Activated CD4-positive, alpha-beta T cell treated with anti-CD3 and anti-CD28 coated beads for 36 hours (primary cell): ENCODE measurements at regions not wholly inside any gene's neighbourhood (a gene's known extent, or its start where the extent isn't known, plus 50 kb on each side); places are given as distances from the start of the nearest gene placed in this dataset.
"Not testable (repeated sequence)": the region's sequence is repeated elsewhere in the genome, so short reads cannot be mapped to it uniquely, and the experiment has no call there.

Source experiments
- ATAC-seq: fragments of 200-7000 bp; cut with Tn5 transposase; one replicate; pipeline ENCODE4 v1.10.0; 2021; ENCODE audit warnings: mild to moderate bottlenecking, moderate library complexity
- CTCF ChIA-PET: fragments of 350-600 bp; sonication (Branson Sonifier 250); formaldehyde crosslinking; loops from one replicate; lab custom pipeline; 2021; ENCODE audit warnings: antibody characterized with exemption; lab: Charles Lee
- POLR2A ChIA-PET: fragments of 350-600 bp; sonication (Branson Sonifier 250); formaldehyde crosslinking; loops from one replicate; lab custom pipeline; 2021; ENCODE audit warnings: antibody characterized with exemption, inconsistent platforms; lab: Charles Lee
- DNase-seq: peaks from one replicate; pipeline ENCODE4 v3.0.0-alpha.2; 2020
- H3K27ac Mint-ChIP-seq: one replicate; pipeline ENCODE4 v1.8.0; 2021; ENCODE audit warnings: mixed read lengths
- H3K27me3 Mint-ChIP-seq: one replicate; pipeline ENCODE4 v1.8.0; 2021; ENCODE audit warnings: mixed read lengths
- H3K36me3 Mint-ChIP-seq: one replicate; pipeline ENCODE4 v1.8.0; 2021; ENCODE audit warnings: low read depth, mixed read lengths
- H3K4me1 Mint-ChIP-seq: one replicate; pipeline ENCODE4 v1.8.0; 2021; ENCODE audit warnings: mixed read lengths
- H3K4me3 Mint-ChIP-seq: one replicate; pipeline ENCODE4 v1.8.0; 2021; ENCODE audit warnings: mild to moderate bottlenecking, moderate library complexity, mixed read lengths
- H3K9me3 Mint-ChIP-seq: one replicate; pipeline ENCODE4 v1.8.0; 2021; ENCODE audit warnings: low read depth, mixed read lengths
- intact Hi-C, 2 experiments: fragments of 100-400 bp; cut with DNase I in 1 of 2; cut with micrococcal nuclease in 1 of 2; formaldehyde crosslinking; loops; one replicate each; pipeline versions ENCODE4 v1.14.2 to v1.15.1; 2022 to 2024; cut with DNase I, micrococcal nuclease

DNA sequence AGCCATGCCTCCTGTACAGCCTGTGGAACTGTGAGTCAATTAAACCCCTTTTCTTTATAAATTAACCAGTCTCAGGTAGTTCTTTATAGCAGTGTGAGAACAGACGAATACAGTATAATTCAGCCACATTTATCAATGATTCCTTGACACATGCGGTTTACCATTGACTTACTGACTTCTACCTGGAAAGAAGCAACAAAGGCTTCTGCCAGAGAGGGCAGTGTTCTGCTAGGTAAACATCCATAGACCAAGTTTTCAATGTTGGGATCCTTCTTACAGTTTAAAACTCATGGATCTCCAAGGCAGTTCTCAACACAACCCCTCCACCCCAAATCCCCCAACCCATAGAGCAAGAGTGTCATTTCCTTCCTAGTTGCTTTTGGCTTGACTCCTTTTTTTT, 150.6 kb downstream of the ZNF648 start:
- Mint-ChIP-seq H3K4me1 (no peaks in the 10 kb centered on the region), H3K27ac (no peak overlapping the region)
- CTCF ChIA-PET, result no interaction called here

DNA sequence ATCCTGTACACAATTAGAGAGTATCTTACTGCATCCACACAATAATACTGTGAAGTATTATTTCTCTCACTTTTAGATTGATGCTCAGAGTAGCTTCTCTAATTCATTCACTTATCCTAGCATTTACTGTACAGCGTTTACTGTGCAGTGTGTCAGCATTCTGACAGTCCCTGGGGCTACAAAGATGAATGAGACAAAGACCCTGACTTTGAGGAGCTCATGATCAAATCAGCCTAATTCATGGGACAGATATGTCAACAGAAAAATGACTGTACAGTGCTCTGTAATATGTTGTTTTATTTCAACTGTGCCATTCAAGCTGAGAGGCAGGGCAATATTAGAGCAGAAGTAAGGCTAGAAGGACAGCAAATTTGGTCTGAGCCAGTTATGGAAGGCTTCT, 152.5 kb downstream of the ZNF648 start:
- DNase-seq (no peak), ATAC-seq (no peak)
- H3K36me3 Mint-ChIP-seq, result no peaks in the 10 kb centered on the region
- no peak overlapping the region for H3K4me3 Mint-ChIP-seq
- CTCF ChIA-PET, result interaction anchor here (0.5 to 1.5 kb wide), 2 partner anchors 145 to 161 kb away, joined by 3 to 8 read pairs; no protein-coding TSS in a partner anchor
- intact Hi-C loops, result loop anchor here in 1 of 2 experiments (10.0 kb wide), 1 partner anchor 56 kb away; no protein-coding TSS in a partner anchor
- no peaks in the 10 kb centered on the region for H3K9me3 Mint-ChIP-seq
- peaks cover 16% of the 10 kb centered on the region for H3K27me3 Mint-ChIP-seq
- H3K27ac Mint-ChIP-seq, result no peak overlapping the region
- H3K4me1 Mint-ChIP-seq, result no peaks in the 10 kb centered on the region
- POLR2A ChIA-PET, result no interaction called here

More for the DNA sequence above, 150.6 kb downstream of the ZNF648 start:
- peaks cover 16% of the 10 kb centered on the region for H3K27me3 Mint-ChIP-seq
- no peak overlapping the region for H3K4me3 Mint-ChIP-seq
- ATAC-seq (no peak), DNase-seq (no peak)
- no peaks in the 10 kb centered on the region for H3K9me3 Mint-ChIP-seq
- intact Hi-C loops, result no loop called here
- POLR2A ChIA-PET, result no interaction called here
- no peaks in the 10 kb centered on the region for H3K36me3 Mint-ChIP-seq

DNA sequence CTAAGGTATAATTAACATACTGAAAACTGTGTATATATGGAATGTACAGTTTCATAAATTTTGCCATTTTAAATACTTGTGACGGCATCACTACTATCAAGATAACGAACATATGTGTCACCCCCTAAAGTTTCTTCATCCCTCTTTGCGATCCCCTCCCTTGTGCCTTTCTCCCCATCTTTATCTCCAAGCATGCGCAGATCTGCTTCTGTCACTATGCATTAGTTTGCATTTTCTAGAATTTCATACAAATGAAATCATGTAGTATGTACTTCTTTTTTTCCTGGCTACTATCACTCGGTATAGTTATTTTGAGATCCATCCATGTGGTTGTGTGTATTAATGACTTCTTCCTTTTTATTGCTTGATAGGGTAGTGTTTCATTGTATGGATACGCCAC, 154.9 kb downstream of the ZNF648 start:
- Mint-ChIP-seq H3K27me3 (peaks cover 16% of the 10 kb centered on the region), H3K36me3 (no peaks in the 10 kb centered on the region), H3K4me1 (no peaks in the 10 kb centered on the region), H3K27ac (no peak overlapping the region), H3K9me3 (no peaks in the 10 kb centered on the region), H3K4me3 (no peak overlapping the region)
- DNase-seq (no peak), ATAC-seq (no peak)
- intact Hi-C loops, result loop anchor here in 1 of 2 experiments (10.0 kb wide), 1 partner anchor 58 kb away; no protein-coding TSS in a partner anchor
- ChIA-PET CTCF (no interaction called here), POLR2A (no interaction called here)

DNA sequence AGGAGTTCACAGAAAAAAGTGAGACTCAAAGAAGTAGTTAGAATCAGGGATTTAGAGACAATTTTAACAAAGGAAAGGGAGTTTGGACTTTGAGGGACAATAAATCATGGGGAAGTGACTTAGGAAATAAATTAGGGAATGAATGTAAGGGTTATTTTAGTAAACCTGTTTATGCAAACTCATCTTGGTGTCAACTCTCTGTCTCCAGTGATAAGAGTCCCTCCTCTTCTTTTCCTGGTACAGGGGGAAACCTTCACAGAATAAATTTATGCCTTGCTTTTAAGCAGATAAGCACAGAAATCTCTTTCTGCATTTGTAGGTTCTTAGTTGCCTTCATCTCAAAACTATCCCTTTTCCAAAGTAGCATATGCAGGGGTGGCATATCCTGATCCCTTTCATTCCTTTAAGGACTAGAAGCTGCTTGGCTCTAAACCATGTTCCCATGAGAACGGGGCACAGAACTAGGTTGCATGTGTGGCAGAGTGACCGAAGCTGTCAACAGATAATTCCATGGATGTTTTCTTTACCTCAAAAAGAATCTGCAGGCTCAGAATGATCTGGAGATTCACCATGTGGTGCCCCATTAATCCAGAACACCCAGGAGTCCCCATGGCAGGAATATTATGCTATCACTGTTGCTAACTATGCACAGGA, 155.4 kb downstream of the ZNF648 start:
- Mint-ChIP-seq H3K4me3 (no peak overlapping the region), H3K4me1 (no peaks in the 10 kb centered on the region), H3K27me3 (peaks cover 14% of the 10 kb centered on the region), H3K36me3 (no peaks in the 10 kb centered on the region), H3K9me3 (no peaks in the 10 kb centered on the region), H3K27ac (no peak overlapping the region)
- DNase-seq (no peak), ATAC-seq (no peak)
- ChIA-PET POLR2A (no interaction called here), CTCF (no interaction called here)
- intact Hi-C loops, result loop anchor here in 1 of 2 experiments (10.0 kb wide), 1 partner anchor 59 kb away; no protein-coding TSS in a partner anchor

DNA sequence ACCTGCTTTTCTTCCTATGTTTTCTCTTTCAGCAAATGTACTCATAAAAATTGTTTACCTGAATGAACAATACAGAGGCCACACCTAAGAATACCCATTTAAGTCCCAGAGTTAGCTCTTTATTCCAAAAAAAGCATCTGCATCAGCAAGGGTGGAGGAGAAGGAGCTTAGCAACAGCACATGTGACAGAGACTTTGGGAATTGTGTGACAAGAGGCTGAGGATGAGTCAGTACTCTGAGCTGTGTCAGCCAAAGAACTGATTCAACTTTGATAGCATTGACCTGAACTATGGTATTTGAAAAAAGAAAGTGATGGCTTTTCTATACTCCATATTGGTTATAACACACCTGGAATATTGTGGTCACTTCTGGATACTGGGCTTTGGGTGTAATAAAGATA, 162.7 kb downstream of the ZNF648 start:
- ChIA-PET POLR2A (no interaction called here), CTCF (interaction anchor here (0.6 kb wide), 1 partner anchor 31 kb away, joined by 3 read pairs; no protein-coding TSS in a partner anchor)
- intact Hi-C loops, result no loop called here
- no peak for DNase-seq
- Mint-ChIP-seq H3K36me3 (no peaks in the 10 kb centered on the region), H3K9me3 (no peaks in the 10 kb centered on the region), H3K4me1 (no peaks in the 10 kb centered on the region), H3K27ac (no peak overlapping the region), H3K4me3 (no peak overlapping the region), H3K27me3 (peaks cover 7% of the 10 kb centered on the region)
- ATAC-seq, result no peak

DNA sequence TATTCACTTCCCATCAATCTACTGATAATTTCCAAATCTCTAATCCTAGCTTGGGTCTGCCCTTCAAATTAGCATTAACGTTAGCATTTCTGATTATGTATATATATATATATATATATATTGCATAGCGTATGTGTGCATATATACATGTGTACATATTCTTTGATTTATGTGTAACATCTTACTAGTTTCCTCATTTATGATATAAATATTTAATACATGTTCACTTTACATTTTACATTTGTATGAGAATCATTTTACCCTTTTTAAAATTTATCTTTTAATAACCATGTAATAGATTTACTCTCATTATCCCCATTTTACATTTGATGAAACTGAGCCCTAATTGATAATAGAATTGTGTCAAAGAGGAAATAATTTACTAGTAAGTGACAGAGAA, 164.7 kb downstream of the ZNF648 start:
- ATAC-seq, result no peak
- Mint-ChIP-seq H3K4me3 (no peak overlapping the region), H3K9me3 (no peaks in the 10 kb centered on the region), H3K36me3 (no peaks in the 10 kb centered on the region), H3K4me1 (no peaks in the 10 kb centered on the region), H3K27ac (no peak overlapping the region), H3K27me3 (peaks cover 7% of the 10 kb centered on the region)
- POLR2A ChIA-PET, result no interaction called here
- CTCF ChIA-PET, result no interaction called here
- intact Hi-C loops, result no loop called here
- no peak for DNase-seq

DNA sequence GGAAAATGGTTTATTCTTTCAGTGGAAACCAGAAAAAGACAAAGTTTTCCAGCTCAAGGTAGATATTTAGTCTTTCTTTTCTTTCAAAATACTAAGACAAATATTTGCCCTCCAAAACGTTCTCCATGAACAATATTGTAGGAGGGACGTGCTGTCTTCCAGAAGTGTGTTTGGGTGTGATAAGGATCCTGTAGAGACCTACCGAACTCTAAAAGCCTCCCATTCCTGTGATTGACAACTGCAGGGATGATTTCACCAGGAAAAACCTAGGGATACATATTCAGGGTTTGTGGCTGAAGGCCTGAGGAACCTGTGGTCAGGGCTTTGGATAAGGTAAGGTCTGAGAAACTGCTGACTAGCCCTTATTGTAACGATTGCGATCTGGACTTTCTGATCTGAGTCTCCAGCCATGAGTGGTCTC, 167.1 kb downstream of the ZNF648 start:
- ATAC-seq, result no peak
- Mint-ChIP-seq H3K9me3 (no peaks in the 10 kb centered on the region), H3K36me3 (no peaks in the 10 kb centered on the region), H3K27ac (no peak overlapping the region), H3K4me1 (no peaks in the 10 kb centered on the region), H3K4me3 (no peak overlapping the region), H3K27me3 (no peaks in the 10 kb centered on the region)
- POLR2A ChIA-PET, result no interaction called here
- intact Hi-C loops, result no loop called here
- CTCF ChIA-PET, result no interaction called here
- no peak for DNase-seq

DNA sequence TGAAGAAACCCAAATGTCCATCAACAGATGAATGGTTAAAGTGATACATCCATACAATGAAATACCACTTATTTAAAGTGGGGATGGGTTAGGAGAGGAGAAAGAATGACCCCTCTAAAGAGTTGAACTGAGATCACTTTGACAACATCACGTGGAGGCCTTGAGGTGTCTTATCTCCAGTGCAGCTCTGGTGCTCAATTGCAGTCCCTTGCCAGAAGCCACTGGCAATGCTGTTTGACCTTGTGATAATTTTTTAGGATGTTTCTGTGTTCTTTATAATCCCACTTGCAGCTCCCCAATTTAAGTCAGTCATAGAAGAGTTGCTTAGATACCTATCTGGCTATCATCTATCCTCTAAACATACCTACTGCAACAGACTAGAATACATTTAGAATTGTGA, 167.6 kb downstream of the ZNF648 start:
- Mint-ChIP-seq H3K9me3 (no peaks in the 10 kb centered on the region), H3K27ac (no peak overlapping the region), H3K4me3 (no peak overlapping the region), H3K27me3 (no peaks in the 10 kb centered on the region), H3K4me1 (no peaks in the 10 kb centered on the region), H3K36me3 (no peaks in the 10 kb centered on the region)
- CTCF ChIA-PET, result no interaction called here
- intact Hi-C loops, result no loop called here
- no peak for ATAC-seq
- POLR2A ChIA-PET, result no interaction called here
- DNase-seq, result no peak

DNA sequence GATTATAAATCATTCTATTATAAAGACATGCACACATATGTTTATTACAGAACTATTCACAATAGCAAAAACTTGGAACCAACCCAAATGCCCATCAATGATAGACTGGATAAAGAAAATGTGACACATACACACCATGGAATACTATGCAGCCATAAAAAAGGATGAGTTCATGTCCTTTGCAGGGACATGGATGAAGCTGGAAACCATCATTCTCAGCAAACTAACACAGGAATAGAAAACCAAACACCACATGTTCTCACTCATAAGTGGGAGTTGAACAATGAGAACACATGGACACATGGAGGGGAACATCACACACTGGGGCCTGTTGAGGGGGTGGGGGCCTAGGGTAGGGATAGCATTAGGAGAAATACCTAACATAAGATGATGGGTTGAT, 168.4 kb downstream of the ZNF648 start:
- POLR2A ChIA-PET, H3K27me3 Mint-ChIP-seq, intact Hi-C loops, ATAC-seq, DNase-seq, H3K4me1 Mint-ChIP-seq, H3K27ac Mint-ChIP-seq, H3K4me3 Mint-ChIP-seq, H3K36me3 Mint-ChIP-seq, H3K9me3 Mint-ChIP-seq, CTCF ChIA-PET: not testable (repeated sequence)

DNA sequence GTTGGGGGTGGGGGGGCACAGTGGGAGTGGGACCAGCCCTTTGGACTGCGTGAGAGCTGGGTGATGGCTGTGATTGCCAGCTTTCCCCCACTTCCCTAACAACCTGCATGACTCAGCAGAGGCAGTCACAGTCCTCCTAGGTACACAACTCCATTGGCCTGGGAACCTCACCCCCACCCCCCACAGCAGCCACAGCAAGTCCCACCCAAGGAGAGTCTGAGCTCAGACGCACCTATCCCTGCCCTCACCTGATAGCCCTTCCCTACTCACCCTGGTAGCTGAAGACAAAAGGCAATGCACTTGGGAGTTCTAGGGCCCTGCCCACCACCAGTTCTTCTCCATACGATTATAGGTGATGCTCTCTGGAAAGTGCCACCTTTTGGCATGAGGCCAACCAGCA, 188.9 kb downstream of the ZNF648 start:
- DNase-seq (no peak), ATAC-seq (no peak)
- POLR2A ChIA-PET, result no interaction called here
- Mint-ChIP-seq H3K27ac (no peak overlapping the region), H3K4me3 (no peak overlapping the region), H3K9me3 (peaks cover 19% of the 10 kb centered on the region), H3K4me1 (no peaks in the 10 kb centered on the region), H3K27me3 (peaks cover 11% of the 10 kb centered on the region), H3K36me3 (no peaks in the 10 kb centered on the region)
- intact Hi-C loops, result no loop called here
- CTCF ChIA-PET, result no interaction called here

DNA sequence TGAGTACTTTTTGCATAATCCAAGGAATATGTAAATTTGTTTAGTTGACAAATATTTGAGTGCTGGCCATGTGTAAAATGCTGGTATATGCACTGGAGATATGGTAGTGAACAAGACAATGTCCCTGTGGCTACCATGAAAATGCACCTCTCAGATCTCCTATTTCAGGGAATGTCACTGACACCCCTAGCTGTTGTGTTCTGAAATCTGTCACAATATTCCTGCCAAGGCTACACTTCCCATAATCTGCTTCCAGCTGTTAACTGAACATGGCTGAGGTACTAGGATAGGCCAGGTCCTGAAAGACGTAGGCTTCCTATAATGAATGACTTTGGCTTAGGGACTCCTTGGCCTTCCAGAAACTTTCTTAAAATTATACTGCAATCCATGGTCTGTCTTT, 197.8 kb downstream of the ZNF648 start:
- H3K27ac Mint-ChIP-seq, result no peak overlapping the region
- H3K9me3 Mint-ChIP-seq, result no peaks in the 10 kb centered on the region

DNA sequence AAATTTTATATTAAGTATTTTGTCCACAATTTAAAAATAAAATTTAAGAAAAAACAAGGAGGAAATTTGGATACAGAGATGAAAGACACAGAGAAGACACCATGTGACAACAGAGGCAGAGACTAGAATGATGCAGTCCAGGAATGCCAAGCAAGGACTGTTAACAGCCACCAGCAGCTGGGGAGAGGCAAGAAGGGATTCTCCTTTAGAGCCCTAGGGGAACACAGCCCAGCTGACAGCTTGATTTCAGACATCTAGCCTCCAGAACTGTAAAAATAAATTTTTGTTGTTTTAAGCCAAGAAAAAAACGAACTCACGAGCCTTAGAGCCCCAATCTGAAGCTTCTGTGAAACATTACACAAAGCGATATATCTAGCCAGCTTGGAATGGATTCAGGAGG, 198.5 kb downstream of the ZNF648 start:
- intact Hi-C loops, result no loop called here
- Mint-ChIP-seq H3K4me3 (no peak overlapping the region), H3K9me3 (no peaks in the 10 kb centered on the region), H3K27me3 (peaks cover 3% of the 10 kb centered on the region), H3K4me1 (no peaks in the 10 kb centered on the region), H3K36me3 (no peaks in the 10 kb centered on the region), H3K27ac (no peak overlapping the region)
- ATAC-seq (no peak), DNase-seq (no peak)
- ChIA-PET POLR2A (no interaction called here), CTCF (no interaction called here)

More for the DNA sequence above, 197.8 kb downstream of the ZNF648 start:
- no peaks in the 10 kb centered on the region for H3K4me1 Mint-ChIP-seq
- no peak overlapping the region for H3K4me3 Mint-ChIP-seq
- no peak for DNase-seq
- no peak for ATAC-seq
- peaks cover 3% of the 10 kb centered on the region for H3K27me3 Mint-ChIP-seq
- ChIA-PET CTCF (no interaction called here), POLR2A (no interaction called here)
- H3K36me3 Mint-ChIP-seq, result no peaks in the 10 kb centered on the region
- intact Hi-C loops, result no loop called here
